ENCODE measurements at regions not wholly inside any gene's neighbourhood (a gene's known extent, or its start where the extent isn't known, plus 50 kb on each side); places are given as distances from the start of the nearest gene placed in this dataset.

- no peak for TF ChIP-seq SCRT2 (tag by site-specific recombination; IDR thresholded peaks at IDR 0.05)
- no peak for TF ChIP-seq ZNF610 (tag by site-specific recombination; IDR thresholded peaks at IDR 0.05; ENCODE audit: borderline replicate concordance)
- TF ChIP-seq, protein P1, sequence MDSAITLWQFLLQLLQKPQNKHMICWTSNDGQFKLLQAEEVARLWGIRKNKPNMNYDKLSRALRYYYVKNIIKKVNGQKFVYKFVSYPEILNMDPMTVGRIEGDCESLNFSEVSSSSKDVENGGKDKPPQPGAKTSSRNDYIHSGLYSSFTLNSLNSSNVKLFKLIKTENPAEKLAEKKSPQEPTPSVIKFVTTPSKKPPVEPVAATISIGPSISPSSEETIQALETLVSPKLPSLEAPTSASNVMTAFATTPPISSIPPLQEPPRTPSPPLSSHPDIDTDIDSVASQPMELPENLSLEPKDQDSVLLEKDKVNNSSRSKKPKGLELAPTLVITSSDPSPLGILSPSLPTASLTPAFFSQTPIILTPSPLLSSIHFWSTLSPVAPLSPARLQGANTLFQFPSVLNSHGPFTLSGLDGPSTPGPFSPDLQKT (IDR thresholded peaks at IDR 0.05; ENCODE audit: borderline replicate concordance, low read depth, low read length): no peak
Measured at GRCh38 chr2:147492471-147492870, 352.4 kb upstream of the ACVR2A start (continued).

DNA sequence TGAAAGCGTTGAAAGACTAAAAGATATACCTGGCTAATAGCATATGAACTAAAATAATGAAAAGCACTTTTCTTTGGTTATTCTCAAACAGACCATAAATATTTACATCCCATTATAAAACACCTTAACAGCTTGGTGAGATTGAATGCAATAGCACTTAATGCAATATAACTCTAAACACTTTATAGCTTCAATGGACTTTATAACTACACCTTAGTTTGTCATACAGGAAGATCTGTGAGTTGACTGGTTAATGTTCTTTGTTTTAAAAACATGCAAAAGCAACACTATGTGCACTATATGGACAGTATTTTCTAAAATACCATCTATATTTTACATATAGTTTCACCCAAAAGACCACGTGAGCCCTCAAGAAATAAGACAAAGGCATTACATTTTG, 353.3 kb upstream of the ACVR2A start:
- Histone ChIP-seq H3K27ac (ENCODE audit: extremely low read depth, low read depth, low read length) (no peak overlapping the region), H3K4me1 (ENCODE audit: control insufficient read depth, insufficient read depth, low read length) (peaks cover 6% of the 10 kb centered on the region; the same call in 1 of the 2 replicates), H3K9me3 (ENCODE audit: control insufficient read depth, insufficient read depth, low read depth, low read length) (no peaks in the 10 kb centered on the region), H3K4me3 (ENCODE audit: low read depth, low read length) (no peak overlapping the region), H3K36me3 (ENCODE audit: control insufficient read depth in 2 of 2, insufficient read depth in 1 of 2, low read length in 2 of 2) (no peaks in the 10 kb centered on the region)
- no peak for TF ChIP-seq ZNF670 (tag by site-specific recombination; IDR thresholded peaks at IDR 0.05; ENCODE audit: low read depth)
- no peak for TF ChIP-seq ZNF138 (tag by site-specific recombination; IDR thresholded peaks at IDR 0.05; ENCODE audit: borderline replicate concordance)
- TF ChIP-seq ZNF112 (tag by site-specific recombination; IDR thresholded peaks at IDR 0.05): no peak
- no peak for TF ChIP-seq HOXD13 (CRISPR knock-in tag; IDR thresholded peaks at IDR 0.05; ENCODE audit: borderline replicate concordance)
- ChIA-PET POLR2A (no interaction called here), CTCF (no interaction called here)

GRCh38 chr2:147490401-147491261, 354.2 kb upstream of the ACVR2A start:
- no peaks in the 10 kb centered on the region for H3K9me3 ChIP-seq (ENCODE audit: control insufficient read depth, insufficient read depth, low read depth, low read length)
- no peak overlapping the region for H3K27ac ChIP-seq (ENCODE audit: extremely low read depth, low read depth, low read length)
- POLR2A ChIA-PET: no interaction called here
- no peaks in the 10 kb centered on the region for H3K36me3 ChIP-seq (ENCODE audit: control insufficient read depth in 2 of 2, insufficient read depth in 1 of 2, low read length in 2 of 2)
- H3K4me3 ChIP-seq (ENCODE audit: low read depth, low read length): no peak overlapping the region
- CTCF ChIA-PET: no interaction called here
- peaks cover 6% of the 10 kb centered on the region; the same call in 1 of the 2 replicates for H3K4me1 ChIP-seq (ENCODE audit: control insufficient read depth, insufficient read depth, low read length)
- no peak for TF ChIP-seq ZNF37A (tag by site-specific recombination; IDR thresholded peaks at IDR 0.05)
- TF ChIP-seq ZNF214 (tag by site-specific recombination; IDR thresholded peaks at IDR 0.05; ENCODE audit: borderline replicate concordance): no peak
- no peak for TF ChIP-seq ATF2 (tag by site-specific recombination; IDR thresholded peaks at IDR 0.05; ENCODE audit: low read depth)
- TF ChIP-seq, protein P2, sequence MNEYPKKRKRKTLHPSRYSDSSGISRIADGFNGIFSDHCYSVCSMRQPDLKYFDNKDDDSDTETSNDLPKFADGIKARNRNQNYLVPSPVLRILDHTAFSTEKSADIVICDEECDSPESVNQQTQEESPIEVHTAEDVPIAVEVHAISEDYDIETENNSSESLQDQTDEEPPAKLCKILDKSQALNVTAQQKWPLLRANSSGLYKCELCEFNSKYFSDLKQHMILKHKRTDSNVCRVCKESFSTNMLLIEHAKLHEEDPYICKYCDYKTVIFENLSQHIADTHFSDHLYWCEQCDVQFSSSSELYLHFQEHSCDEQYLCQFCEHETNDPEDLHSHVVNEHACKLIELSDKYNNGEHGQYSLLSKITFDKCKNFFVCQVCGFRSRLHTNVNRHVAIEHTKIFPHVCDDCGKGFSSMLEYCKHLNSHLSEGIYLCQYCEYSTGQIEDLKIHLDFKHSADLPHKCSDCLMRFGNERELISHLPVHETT (tag by site-specific recombination; IDR thresholded peaks at IDR 0.05): no peak
- no peak for TF ChIP-seq ZXDB (tag by site-specific recombination; IDR thresholded peaks at IDR 0.05)
- no peak for TF ChIP-seq ZNF692 (tag by site-specific recombination; IDR thresholded peaks at IDR 0.05)

DNA sequence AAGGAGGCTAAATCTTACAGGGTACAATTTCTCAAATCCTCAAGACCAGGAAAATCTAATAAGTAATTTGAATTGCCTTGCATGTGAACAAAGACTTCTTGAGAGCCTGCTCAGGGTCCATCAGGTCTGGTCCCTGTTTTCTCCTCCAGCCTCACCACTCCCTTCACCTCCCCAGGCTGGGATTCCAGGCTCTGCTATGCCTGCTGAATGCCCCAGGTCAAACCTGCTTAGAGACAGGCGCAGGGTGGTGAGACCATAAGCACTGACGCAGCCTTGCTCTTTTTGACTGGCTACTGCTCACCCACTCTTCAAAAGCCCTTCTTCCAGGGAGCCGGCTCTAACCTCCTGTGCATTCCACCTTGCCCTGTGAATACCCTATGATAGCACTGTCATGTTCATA, 356.4 kb upstream of the ACVR2A start:
- ChIA-PET POLR2A (no interaction called here), CTCF (no interaction called here)
- H3K4me1 ChIP-seq (ENCODE audit: control insufficient read depth, insufficient read depth, low read length): peaks cover 6% of the 10 kb centered on the region; the same call in 1 of the 2 replicates
- H3K27ac ChIP-seq (ENCODE audit: extremely low read depth, low read depth, low read length): no peak overlapping the region
- H3K9me3 ChIP-seq (ENCODE audit: control insufficient read depth, insufficient read depth, low read depth, low read length): no peaks in the 10 kb centered on the region
- no peaks in the 10 kb centered on the region for H3K36me3 ChIP-seq (ENCODE audit: control insufficient read depth in 2 of 2, insufficient read depth in 1 of 2, low read length in 2 of 2)
- no peak overlapping the region for H3K4me3 ChIP-seq (ENCODE audit: low read depth, low read length)
- TF ChIP-seq YY1 (tag by site-specific recombination; IDR thresholded peaks at IDR 0.05) (no peak), ZNF362 (tag by site-specific recombination; IDR thresholded peaks at IDR 0.05) (no peak), ZNF175 (tag by site-specific recombination; IDR thresholded peaks at IDR 0.05) (no peak), ZNF354C (tag by site-specific recombination; IDR thresholded peaks at IDR 0.05; ENCODE audit: borderline replicate concordance, low read depth) (no peak), ZNF292 (tag by site-specific recombination; IDR thresholded peaks at IDR 0.05; ENCODE audit: borderline replicate concordance, low read depth) (no peak), ZNF549 (tag by site-specific recombination; IDR thresholded peaks at IDR 0.05) (no peak), ZNF571 (tag by site-specific recombination; IDR thresholded peaks at IDR 0.05) (no peak), ZNF654 (tag by site-specific recombination; IDR thresholded peaks at IDR 0.05; ENCODE audit: low read depth) (no peak), ZNF624 (tag by site-specific recombination; IDR thresholded peaks at IDR 0.05) (no peak), ZNF677 (tag by site-specific recombination; IDR thresholded peaks at IDR 0.05) (no peak)

All from HEK293 (cell line).